ENCODE measurements at regions not wholly inside any gene's neighbourhood (a gene's known extent, or its start where the extent isn't known, plus 50 kb on each side); places are given as distances from the start of the nearest gene placed in this dataset.

DNA sequence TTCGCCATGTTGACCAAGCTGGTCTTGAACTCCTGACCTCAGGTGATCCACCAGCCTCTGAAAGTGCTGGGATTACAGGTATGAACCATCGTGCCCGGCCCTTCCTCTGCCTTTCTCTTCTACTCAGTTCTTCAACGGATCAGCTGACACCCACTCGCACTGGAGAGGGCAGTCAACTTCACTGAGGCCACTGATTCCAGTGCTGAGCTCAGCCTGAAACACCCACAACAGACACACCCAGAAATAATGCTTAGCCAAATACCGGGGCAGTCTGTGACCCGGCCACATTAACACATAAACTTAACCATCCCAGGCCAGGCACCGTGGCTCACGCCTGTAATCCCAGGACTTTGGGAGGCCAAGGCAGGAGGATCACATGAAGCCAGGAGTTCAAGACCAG lies 119.3 kb upstream of the CHST15 start:
- peaks cover 11% of the 10 kb centered on the region; the same call in 1 of the 2 replicates for H3K27me3 ChIP-seq (ENCODE audit: insufficient read depth, low read length)
- CTCF ChIA-PET: interaction anchor here (0.6 kb wide), 1 partner anchor 157 kb away, joined by 3 read pairs; no protein-coding TSS in a partner anchor
- POLR2A ChIA-PET: no interaction called here

More for the DNA sequence above, 119.3 kb upstream of the CHST15 start:
- H3K4me2 ChIP-seq (ENCODE audit: low read length): no peak overlapping the region
- H3K36me3 ChIP-seq (ENCODE audit: control insufficient read depth in 1 of 2, insufficient read depth in 2 of 2, low read length in 2 of 2): no peaks in the 10 kb centered on the region
- no peaks in the 10 kb centered on the region for H4K20me1 ChIP-seq (ENCODE audit: insufficient read depth)
- H3K79me2 ChIP-seq (ENCODE audit: insufficient read depth, low read length): no peaks in the 10 kb centered on the region
- ATAC-seq (no peak), DNase-seq (ENCODE audit: low read depth, low spot score) (no peak)
- no peaks in the 10 kb centered on the region for H3K9me2 ChIP-seq (ENCODE audit: insufficient read depth)
- no peak for TF ChIP-seq TCF7L2 (IDR thresholded peaks at IDR 0.05; ENCODE audit: borderline replicate concordance, extremely low read depth, insufficient read depth, insufficient read length)
- TF ChIP-seq EZH2phosphoT487 (IDR thresholded peaks at IDR 0.05; ENCODE audit: borderline replicate concordance): no peak
- no peak for TF ChIP-seq ELF1 (IDR thresholded peaks at IDR 0.05; ENCODE audit: borderline replicate concordance, low read depth)
- no peak for TF ChIP-seq EGR1 (IDR thresholded peaks at IDR 0.05; ENCODE audit: low read depth)
- TF ChIP-seq ZNF274 (IDR thresholded peaks at IDR 0.05; ENCODE audit: low read depth, low read length): no peak
- no peak for TF ChIP-seq CEBPB (IDR thresholded peaks at IDR 0.05; ENCODE audit: low read depth)
- no peak for TF ChIP-seq SRF (IDR thresholded peaks at IDR 0.05; ENCODE audit: low read depth)
- TF ChIP-seq POLR2A (IDR thresholded peaks at IDR 0.05; ENCODE audit: borderline replicate concordance, extremely low read depth, insufficient read depth, insufficient read length): no peak
- TF ChIP-seq, protein P1, sequence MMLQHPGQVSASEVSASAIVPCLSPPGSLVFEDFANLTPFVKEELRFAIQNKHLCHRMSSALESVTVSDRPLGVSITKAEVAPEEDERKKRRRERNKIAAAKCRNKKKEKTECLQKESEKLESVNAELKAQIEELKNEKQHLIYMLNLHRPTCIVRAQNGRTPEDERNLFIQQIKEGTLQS (IDR thresholded peaks at IDR 0.05): no peak
- no peak for TF ChIP-seq YY1 (IDR thresholded peaks at IDR 0.05; ENCODE audit: extremely low read depth, insufficient replicate concordance, low read depth, low read length)
- no peak for TF ChIP-seq SIN3A (IDR thresholded peaks at IDR 0.05; ENCODE audit: low read depth)
- no peak for TF ChIP-seq POLR2AphosphoS5 (IDR thresholded peaks at IDR 0.05; ENCODE audit: low read depth, low read length)
- TF ChIP-seq, protein P2, sequence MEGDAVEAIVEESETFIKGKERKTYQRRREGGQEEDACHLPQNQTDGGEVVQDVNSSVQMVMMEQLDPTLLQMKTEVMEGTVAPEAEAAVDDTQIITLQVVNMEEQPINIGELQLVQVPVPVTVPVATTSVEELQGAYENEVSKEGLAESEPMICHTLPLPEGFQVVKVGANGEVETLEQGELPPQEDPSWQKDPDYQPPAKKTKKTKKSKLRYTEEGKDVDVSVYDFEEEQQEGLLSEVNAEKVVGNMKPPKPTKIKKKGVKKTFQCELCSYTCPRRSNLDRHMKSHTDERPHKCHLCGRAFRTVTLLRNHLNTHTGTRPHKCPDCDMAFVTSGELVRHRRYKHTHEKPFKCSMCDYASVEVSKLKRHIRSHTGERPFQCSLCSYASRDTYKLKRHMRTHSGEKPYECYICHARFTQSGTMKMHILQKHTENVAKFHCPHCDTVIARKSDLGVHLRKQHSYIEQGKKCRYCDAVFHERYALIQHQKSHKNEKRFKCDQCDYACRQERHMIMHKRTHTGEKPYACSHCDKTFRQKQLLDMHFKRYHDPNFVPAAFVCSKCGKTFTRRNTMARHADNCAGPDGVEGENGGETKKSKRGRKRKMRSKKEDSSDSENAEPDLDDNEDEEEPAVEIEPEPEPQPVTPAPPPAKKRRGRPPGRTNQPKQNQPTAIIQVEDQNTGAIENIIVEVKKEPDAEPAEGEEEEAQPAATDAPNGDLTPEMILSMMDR (IDR thresholded peaks at IDR 0.05 in 2 of 3, conservative IDR thresholded peaks at IDR 0.05 in 1 of 3; ENCODE audit: borderline replicate concordance in 1 of 3, insufficient read depth in 1 of 3, low read depth in 2 of 3, low read length in 2 of 3): no peak
- TF ChIP-seq, protein P3, sequence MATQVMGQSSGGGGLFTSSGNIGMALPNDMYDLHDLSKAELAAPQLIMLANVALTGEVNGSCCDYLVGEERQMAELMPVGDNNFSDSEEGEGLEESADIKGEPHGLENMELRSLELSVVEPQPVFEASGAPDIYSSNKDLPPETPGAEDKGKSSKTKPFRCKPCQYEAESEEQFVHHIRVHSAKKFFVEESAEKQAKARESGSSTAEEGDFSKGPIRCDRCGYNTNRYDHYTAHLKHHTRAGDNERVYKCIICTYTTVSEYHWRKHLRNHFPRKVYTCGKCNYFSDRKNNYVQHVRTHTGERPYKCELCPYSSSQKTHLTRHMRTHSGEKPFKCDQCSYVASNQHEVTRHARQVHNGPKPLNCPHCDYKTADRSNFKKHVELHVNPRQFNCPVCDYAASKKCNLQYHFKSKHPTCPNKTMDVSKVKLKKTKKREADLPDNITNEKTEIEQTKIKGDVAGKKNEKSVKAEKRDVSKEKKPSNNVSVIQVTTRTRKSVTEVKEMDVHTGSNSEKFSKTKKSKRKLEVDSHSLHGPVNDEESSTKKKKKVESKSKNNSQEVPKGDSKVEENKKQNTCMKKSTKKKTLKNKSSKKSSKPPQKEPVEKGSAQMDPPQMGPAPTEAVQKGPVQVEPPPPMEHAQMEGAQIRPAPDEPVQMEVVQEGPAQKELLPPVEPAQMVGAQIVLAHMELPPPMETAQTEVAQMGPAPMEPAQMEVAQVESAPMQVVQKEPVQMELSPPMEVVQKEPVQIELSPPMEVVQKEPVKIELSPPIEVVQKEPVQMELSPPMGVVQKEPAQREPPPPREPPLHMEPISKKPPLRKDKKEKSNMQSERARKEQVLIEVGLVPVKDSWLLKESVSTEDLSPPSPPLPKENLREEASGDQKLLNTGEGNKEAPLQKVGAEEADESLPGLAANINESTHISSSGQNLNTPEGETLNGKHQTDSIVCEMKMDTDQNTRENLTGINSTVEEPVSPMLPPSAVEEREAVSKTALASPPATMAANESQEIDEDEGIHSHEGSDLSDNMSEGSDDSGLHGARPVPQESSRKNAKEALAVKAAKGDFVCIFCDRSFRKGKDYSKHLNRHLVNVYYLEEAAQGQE (IDR thresholded peaks at IDR 0.05; ENCODE audit: low read depth): no peak
- intact Hi-C loops (cut with micrococcal nuclease): no loop called here
- H3K27ac ChIP-seq (ENCODE audit: low read depth, low read length): no peak overlapping the region
- RAD21 ChIA-PET (ENCODE audit: low non-redundant PET in 1 of 2, low total read pairs in 2 of 2, uncharacterized antibody in 2 of 2, unreplicated experiment in 2 of 2): no interaction called here
- no peaks in the 10 kb centered on the region for H3K4me1 ChIP-seq (ENCODE audit: control insufficient read depth in 1 of 2, insufficient read depth in 2 of 2, low read length in 2 of 2)
- no TSS peak for BruUV-seq (replicated peaks)
- peaks cover 4 to 11% of the 10 kb centered on the region in 2 experiments; a peak in 2 of 4 replicates for H3K9me3 ChIP-seq (ENCODE audit: control insufficient read depth in 1 of 2, insufficient read depth in 1 of 2, low read depth in 1 of 2, low read length in 2 of 2)
- no peak overlapping the region for H2AFZ ChIP-seq (ENCODE audit: low read depth, low read length, poor library complexity, severe bottlenecking)
- no peak overlapping the region for H3K4me3 ChIP-seq (replicated peaks in 1 of 2; ENCODE audit: low read depth in 1 of 2, low read length in 2 of 2)
- no peak overlapping the region for H3K9ac ChIP-seq (ENCODE audit: low read length)
